Mammary epithelial cell (primary cell): ENCODE measurements at regions not wholly inside any gene's neighbourhood (a gene's known extent, or its start where the extent isn't known, plus 50 kb on each side); places are given as distances from the start of the nearest gene placed in this dataset.

Experiments used
- EZH2 ChIP-seq: IDR thresholded peaks from 2 replicates; pipeline ENCODE4 v1.6.1; 2012; ENCODE audit warnings: low read length, inconsistent platforms, borderline replicate concordance
- TF ChIP-seq, protein P1 (sequence below), 2 donors: IDR thresholded peaks in 1 of 2; conservative IDR thresholded peaks in 1 of 2; 2 replicates each; pipeline ENCODE4 v1.5.1; 2011 to 2012; ENCODE audit warnings: inconsistent platforms in 2 of 2, low read length in 2 of 2, mild to moderate bottlenecking in 2 of 2, control low read depth in 1 of 2, low read depth in 1 of 2; ENCODE audit not compliant: insufficient read depth in 1 of 2; ENCODE audit errors: extremely low read depth in 1 of 2

DNA sequence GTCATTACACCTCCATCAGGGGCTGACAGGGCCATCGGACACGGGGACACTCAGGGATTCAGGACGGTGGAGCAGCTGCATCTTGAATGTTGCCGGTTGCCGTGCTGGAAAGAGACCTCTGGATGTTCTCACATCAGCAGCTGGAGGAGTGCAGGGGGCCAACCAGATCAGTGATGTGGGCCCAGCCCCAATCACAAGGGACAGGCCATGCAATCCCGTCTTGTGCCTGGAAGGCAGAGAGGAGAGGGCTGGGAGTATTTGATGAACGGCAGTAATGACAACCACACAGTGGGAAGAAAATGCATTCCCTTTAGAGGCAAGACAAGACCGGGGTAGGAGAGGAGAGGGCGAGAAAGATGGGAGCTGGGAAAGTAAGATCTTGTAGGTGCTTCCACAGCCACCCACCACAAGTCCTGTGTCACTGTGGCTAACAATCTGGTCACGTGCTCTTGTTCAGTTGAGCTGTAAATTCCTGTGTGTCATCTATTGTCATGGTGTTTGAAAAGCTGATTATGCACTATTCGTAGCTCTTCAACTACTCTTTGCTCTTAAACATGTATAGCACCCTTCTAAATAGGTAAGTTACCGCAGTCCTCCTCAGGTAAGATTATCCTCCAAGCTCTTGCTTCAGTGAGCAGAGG, 85.9 kb upstream of the LEP start:
- TF ChIP-seq, protein P1, sequence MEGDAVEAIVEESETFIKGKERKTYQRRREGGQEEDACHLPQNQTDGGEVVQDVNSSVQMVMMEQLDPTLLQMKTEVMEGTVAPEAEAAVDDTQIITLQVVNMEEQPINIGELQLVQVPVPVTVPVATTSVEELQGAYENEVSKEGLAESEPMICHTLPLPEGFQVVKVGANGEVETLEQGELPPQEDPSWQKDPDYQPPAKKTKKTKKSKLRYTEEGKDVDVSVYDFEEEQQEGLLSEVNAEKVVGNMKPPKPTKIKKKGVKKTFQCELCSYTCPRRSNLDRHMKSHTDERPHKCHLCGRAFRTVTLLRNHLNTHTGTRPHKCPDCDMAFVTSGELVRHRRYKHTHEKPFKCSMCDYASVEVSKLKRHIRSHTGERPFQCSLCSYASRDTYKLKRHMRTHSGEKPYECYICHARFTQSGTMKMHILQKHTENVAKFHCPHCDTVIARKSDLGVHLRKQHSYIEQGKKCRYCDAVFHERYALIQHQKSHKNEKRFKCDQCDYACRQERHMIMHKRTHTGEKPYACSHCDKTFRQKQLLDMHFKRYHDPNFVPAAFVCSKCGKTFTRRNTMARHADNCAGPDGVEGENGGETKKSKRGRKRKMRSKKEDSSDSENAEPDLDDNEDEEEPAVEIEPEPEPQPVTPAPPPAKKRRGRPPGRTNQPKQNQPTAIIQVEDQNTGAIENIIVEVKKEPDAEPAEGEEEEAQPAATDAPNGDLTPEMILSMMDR (conservative IDR thresholded peaks at IDR 0.05 in 1 of 2, IDR thresholded peaks at IDR 0.05 in 1 of 2; ENCODE audit: extremely low read depth in 1 of 2, insufficient read depth in 1 of 2, low read depth in 1 of 2, low read length in 2 of 2) = no peak
- TF ChIP-seq EZH2 = no peak
